HEK293 (cell line): ENCODE measurements at regions not wholly inside any gene's neighbourhood (a gene's known extent, or its start where the extent isn't known, plus 50 kb on each side); places are given as distances from the start of the nearest gene placed in this dataset.
"Not testable (repeated sequence)": the region's sequence is repeated elsewhere in the genome, so short reads cannot be mapped to it uniquely, and the experiment has no call there.

Source experiments
- CTCF ChIA-PET: fragments of 350-600 bp; formaldehyde crosslinking; extraction: SDS; loops from one replicate; lab custom pipeline; 2021; ENCODE audit warnings: antibody characterized with exemption; lab: Yijun Ruan, JAX
- POLR2A ChIA-PET: fragments of 300-600 bp; formaldehyde crosslinking; extraction: SDS; loops from one replicate; lab custom pipeline; 2020; ENCODE audit warnings: antibody characterized with exemption, inconsistent platforms; lab: Yijun Ruan, JAX
- H3K27ac ChIP-seq: fragments of 200-500 bp; sonication (Bioruptor generic); 2 replicates; pipeline ENCODE4 v1.5.1; 2014; ENCODE audit warnings: low read depth, low read length, control low read depth, inconsistent platforms; ENCODE audit errors: extremely low read depth
- H3K36me3 ChIP-seq, 2 experiments: fragments of 200-500 bp in 1 of 2; sonication (Bioruptor generic) in 1 of 2; 1 replicate in 1 of 2; 2 replicates in 1 of 2; pipeline ENCODE4 v1.5.1; 2014 to 2017; ENCODE audit warnings: inconsistent platforms in 2 of 2, low read length in 2 of 2; ENCODE audit not compliant: control insufficient read depth in 2 of 2, insufficient read depth in 1 of 2
- H3K4me1 ChIP-seq: fragments of 200-500 bp; sonication (Bioruptor generic); 2 replicates; pipeline ENCODE4 v1.5.1; 2014; ENCODE audit warnings: mild to moderate bottlenecking, low read length, inconsistent platforms; ENCODE audit not compliant: control insufficient read depth, insufficient read depth
- H3K4me3 ChIP-seq: 2 replicates; pipeline ENCODE4 v1.5.1; 2011; ENCODE audit warnings: low read depth, mild to moderate bottlenecking, control low read depth, low read length, moderate library complexity
- H3K9me3 ChIP-seq: fragments of 200-500 bp; sonication (Bioruptor generic); 2 replicates; pipeline ENCODE4 v1.5.1; 2014; ENCODE audit warnings: low read depth, low read length, inconsistent platforms; ENCODE audit not compliant: control insufficient read depth, insufficient read depth

DNA sequence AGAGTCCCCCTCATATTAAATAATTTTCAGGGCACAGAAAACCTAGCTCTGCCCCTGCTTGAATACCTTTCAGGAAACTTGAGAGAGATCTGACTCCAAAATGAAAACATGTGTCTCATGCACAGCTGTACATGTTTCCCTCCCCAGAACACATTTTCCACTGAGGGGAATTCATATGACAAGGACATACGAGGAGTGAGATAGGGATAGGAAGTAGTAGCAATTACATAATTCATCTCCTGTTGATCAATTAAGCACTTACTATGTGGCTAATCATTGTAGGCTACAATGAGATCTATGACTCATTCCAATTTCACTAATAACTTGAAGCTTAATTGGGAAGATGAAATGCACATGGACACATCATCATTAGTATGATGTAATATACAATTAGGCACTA lies 302.1 kb downstream of the PCDH11X start:
- H3K4me1 ChIP-seq, CTCF ChIA-PET, H3K9me3 ChIP-seq, H3K4me3 ChIP-seq, POLR2A ChIA-PET, H3K36me3 ChIP-seq, H3K27ac ChIP-seq: not testable (repeated sequence)

DNA sequence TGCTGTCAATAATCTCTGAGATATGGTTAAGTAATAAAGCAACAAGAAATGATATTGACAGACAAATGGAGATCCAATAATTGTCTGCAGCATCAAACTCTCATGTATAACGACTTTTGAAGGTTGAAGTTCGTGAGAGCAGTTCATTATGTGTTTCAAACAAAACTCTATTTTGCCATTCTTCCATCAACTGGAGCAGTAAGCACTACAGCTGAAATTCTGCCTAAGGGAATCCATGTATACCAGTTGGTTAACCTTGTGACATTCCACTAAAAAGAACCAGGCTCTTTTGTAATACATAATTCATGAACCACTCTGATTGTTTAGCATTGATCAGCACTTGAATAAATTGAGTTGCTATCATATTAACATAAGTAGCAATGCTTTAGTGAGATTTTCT lies 311.6 kb downstream of the PCDH11X start:
- H3K27ac ChIP-seq, H3K36me3 ChIP-seq, CTCF ChIA-PET: not testable (repeated sequence)

DNA sequence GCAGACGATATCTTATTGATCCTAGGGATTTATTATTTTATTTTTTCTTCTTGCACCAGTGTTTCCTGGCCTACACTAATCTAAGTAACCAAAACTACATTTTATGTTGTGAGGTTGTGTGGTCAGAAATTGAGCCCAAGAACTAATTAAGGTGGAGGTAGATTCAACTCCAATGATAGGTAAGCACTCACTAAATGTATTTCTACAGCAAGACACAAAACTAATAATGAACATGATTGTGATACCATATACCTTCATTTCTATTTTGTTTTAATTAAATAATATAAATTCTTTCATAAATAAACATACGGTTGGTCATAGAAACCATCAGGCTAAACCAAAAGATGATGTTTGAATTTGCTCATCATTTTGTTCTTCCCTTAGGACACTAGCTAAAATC lies 319.0 kb downstream of the PCDH11X start:
- H3K4me1 ChIP-seq, H3K9me3 ChIP-seq, H3K27ac ChIP-seq, POLR2A ChIA-PET, H3K36me3 ChIP-seq, CTCF ChIA-PET, H3K4me3 ChIP-seq: not testable (repeated sequence)

More for the DNA sequence above, 311.6 kb downstream of the PCDH11X start:
- H3K9me3 ChIP-seq, POLR2A ChIA-PET, H3K4me3 ChIP-seq, H3K4me1 ChIP-seq: not testable (repeated sequence)

DNA sequence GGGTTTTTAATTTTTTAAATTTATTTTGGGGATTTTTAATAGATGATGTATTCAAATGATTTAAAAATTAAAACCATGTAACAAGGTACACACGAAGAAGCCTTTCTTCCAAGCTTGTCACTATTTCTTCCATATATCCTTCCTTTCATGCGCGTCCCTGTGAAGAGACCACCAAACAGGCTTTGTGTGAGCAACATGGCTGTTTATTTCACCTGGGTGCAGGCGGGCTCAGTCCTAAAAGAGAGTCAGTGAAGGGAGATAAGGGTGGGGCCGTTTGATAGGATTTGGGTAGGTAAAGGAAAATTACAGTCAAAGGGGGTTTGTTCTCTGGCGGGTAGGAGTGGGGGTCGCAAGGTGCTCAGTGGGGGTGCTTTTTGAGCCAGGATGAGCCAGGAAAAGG lies 320.9 kb downstream of the PCDH11X start:
- H3K4me1 ChIP-seq, H3K27ac ChIP-seq, H3K36me3 ChIP-seq, H3K4me3 ChIP-seq, POLR2A ChIA-PET, H3K9me3 ChIP-seq, CTCF ChIA-PET: not testable (repeated sequence)

DNA sequence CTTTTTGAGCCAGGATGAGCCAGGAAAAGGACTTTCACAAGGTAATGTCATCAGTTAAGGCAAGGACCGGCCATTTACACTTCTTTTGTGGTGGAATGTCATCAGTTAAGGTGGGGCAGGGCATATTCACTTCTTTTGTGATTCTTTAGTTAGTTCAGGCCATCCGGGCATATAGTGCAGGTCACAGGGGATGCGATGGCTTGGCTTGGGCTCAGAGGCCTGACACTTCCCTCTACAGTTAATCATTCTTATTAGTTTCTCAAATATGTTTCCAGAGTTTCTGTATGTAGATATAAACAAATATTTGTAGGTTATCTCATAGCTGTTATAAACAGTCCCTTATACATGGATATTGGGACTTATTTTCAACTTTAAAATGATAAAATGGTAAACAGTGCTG lies 326.5 kb downstream of the PCDH11X start:
- H3K36me3 ChIP-seq, H3K9me3 ChIP-seq, H3K4me1 ChIP-seq, POLR2A ChIA-PET, CTCF ChIA-PET, H3K4me3 ChIP-seq, H3K27ac ChIP-seq: not testable (repeated sequence)

DNA sequence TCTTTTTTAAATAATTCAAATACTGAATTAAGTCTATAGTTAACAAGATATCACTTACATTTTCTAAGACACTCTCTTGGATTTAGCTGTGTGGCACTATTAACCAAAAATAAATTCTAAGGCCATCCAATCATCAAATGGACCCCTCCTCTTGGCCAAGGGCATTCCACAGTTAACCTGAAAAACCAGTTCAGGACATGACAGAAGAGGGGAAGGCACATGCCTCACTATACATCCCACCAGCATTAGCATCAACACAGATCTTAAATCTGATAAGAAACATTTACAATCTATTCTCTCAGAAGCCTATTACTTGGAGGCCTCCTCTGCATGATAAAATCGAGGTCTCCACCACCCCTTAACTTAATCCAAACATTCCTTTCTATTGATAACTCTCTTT lies 327.5 kb downstream of the PCDH11X start:
- H3K4me1 ChIP-seq, H3K27ac ChIP-seq: not testable (repeated sequence)

DNA sequence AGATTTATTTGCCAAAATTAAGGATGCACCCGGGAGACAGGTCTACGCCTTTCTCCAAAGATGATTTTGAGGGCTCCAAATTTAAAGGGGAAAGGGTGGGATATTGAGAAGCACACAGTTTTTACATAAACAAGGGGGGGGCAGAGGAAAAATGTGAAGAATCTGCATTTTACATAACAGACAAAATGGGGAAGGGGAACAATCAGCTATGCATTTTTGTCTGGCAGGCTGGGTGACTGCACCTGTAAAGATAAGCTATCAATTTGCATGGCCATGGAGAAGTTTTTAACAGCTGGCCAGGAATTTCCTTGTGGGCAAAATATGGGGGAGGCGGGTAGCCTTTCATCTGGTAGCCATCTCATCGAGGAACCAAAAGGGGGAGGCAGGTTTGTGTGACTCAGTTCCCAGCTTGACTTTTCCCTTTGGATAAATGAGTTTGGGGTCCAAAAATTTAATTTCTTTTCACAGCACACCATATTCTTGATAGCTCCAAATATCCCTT lies 331.3 kb downstream of the PCDH11X start:
- H3K4me1 ChIP-seq, H3K4me3 ChIP-seq, CTCF ChIA-PET, POLR2A ChIA-PET, H3K36me3 ChIP-seq, H3K9me3 ChIP-seq, H3K27ac ChIP-seq: not testable (repeated sequence)

More for the DNA sequence above, 327.5 kb downstream of the PCDH11X start:
- H3K4me3 ChIP-seq, H3K9me3 ChIP-seq, CTCF ChIA-PET, POLR2A ChIA-PET, H3K36me3 ChIP-seq: not testable (repeated sequence)

DNA sequence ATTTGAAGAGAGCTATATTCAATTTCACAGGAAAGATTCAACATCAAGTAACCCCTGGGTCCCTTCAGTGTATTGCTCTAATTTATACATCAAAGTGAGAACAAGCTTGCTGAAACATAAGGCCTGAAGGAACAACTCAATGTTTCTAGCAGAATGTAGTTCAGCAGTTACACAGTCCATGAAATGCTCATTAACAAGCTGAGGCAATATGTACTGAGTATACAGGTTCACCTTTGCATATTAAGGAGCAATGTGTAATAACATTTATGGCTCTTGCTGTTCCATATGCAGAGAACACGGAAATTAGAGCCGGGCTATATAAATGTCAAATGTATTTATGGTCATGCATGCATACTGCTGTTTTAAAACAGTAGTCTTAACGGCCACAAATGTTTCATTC lies 338.5 kb downstream of the PCDH11X start:
- H3K36me3 ChIP-seq, H3K9me3 ChIP-seq, H3K4me1 ChIP-seq, POLR2A ChIA-PET, H3K27ac ChIP-seq, H3K4me3 ChIP-seq, CTCF ChIA-PET: not testable (repeated sequence)

DNA sequence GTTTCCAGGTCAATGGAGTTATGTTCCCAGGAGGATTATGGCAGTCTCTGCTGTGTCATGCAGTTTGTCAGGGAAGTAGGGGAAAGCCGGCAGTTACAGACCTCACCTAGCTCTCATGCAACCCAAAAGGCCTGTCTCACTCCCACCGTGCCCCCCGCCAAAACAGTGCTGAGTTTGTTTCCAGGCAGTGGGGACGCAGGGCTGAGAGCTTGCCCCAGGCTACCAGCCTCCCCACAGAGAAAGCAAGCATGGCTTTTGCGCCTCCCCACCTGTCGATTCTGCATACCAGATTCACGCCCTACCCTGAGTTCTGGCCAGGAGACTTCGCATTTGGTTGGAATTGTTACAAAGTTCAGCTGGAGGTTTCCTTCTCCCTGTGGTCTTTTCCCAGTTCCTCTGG lies 383.9 kb downstream of the PCDH11X start:
- H3K36me3 ChIP-seq, CTCF ChIA-PET, H3K27ac ChIP-seq, H3K4me1 ChIP-seq, POLR2A ChIA-PET, H3K4me3 ChIP-seq, H3K9me3 ChIP-seq: not testable (repeated sequence)
